ENCODE measurements at regions not wholly inside any gene's neighbourhood (a gene's known extent, or its start where the extent isn't known, plus 50 kb on each side); places are given as distances from the start of the nearest gene placed in this dataset.
"Not testable (repeated sequence)": the region's sequence is repeated elsewhere in the genome, so short reads cannot be mapped to it uniquely, and the experiment has no call there.

DNA sequence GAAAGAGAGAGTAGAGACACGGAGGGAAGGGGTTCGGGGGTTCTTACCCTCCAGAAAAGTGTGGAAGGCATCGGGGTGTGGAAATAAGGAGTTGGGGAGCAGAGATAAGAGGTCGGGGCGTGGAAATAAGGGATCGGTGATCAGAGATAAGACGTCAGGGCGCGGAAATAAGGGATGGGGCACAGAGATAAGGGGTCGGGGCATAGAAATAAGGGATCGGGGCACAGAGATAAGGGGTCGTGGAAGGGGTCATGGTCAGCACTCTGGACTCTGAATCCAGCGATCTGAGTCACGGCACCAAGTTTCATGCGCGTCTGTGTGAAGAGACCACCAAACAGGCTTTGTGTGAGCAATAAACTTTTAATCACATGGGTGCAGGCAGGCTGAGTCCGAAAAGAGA, 119.1 kb downstream of the PCDH10 start:
- no peaks in the 10 kb centered on the region for H3K9me3 ChIP-seq
- no peaks in the 10 kb centered on the region for H3K4me1 ChIP-seq
- H3K27ac ChIP-seq: no peak overlapping the region
- no peaks in the 10 kb centered on the region for H3K27me3 ChIP-seq
- H3K9ac ChIP-seq: no peak overlapping the region
- no peaks in the 10 kb centered on the region for H4K20me1 ChIP-seq
- TF ChIP-seq Cebpa-rat (IDR thresholded peaks at IDR 0.05): no peak
- no peak overlapping the region for H3K4me3 ChIP-seq
- no peak overlapping the region for H3K4me2 ChIP-seq
- no peaks in the 10 kb centered on the region for H3K36me3 ChIP-seq

GRCh38 chr4:133267506-133267905, 118.4 kb downstream of the PCDH10 start:
- not testable (repeated sequence) for H4K20me1 ChIP-seq, H3K4me2 ChIP-seq, H3K27me3 ChIP-seq, H3K4me1 ChIP-seq, H3K9ac ChIP-seq, H3K27ac ChIP-seq, H3K36me3 ChIP-seq, H3K4me3 ChIP-seq, H3K9me3 ChIP-seq

DNA sequence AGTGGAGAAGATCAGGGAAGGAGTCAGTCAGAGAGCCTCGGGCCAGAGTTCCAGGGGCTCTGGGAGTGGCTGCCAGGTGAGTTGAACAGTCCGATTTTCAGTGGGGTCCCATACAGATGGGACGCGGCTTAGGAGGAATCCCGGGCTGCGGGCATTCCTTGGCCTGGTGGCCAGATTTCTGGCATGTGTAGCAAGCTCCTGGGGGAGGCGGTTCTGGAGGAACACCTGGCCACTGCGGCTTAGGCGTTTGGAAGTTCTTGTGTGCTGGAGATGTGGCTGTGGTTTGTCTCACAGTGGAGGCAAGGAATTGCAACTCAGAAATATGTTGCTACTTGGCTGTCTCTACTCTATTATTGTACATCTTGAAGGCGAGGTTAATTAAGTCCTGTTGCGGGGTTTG, 117.9 kb downstream of the PCDH10 start:
- H4K20me1 ChIP-seq, H3K4me3 ChIP-seq, H3K36me3 ChIP-seq, H3K4me2 ChIP-seq, H3K9me3 ChIP-seq, H3K27me3 ChIP-seq, H3K4me1 ChIP-seq, H3K9ac ChIP-seq, H3K27ac ChIP-seq: not testable (repeated sequence)

- H3K9ac ChIP-seq, H3K36me3 ChIP-seq, H4K20me1 ChIP-seq, H3K27me3 ChIP-seq, H3K4me1 ChIP-seq, H3K4me3 ChIP-seq, H3K9me3 ChIP-seq, H3K27ac ChIP-seq, H3K4me2 ChIP-seq: not testable (repeated sequence)
These were observed 115.2 kb downstream of the PCDH10 start for GRCh38 chr4:133264251-133264650.

GRCh38 chr4:133263104-133263503, 114.0 kb downstream of the PCDH10 start:
- no peak overlapping the region for H3K4me2 ChIP-seq
- no peaks in the 10 kb centered on the region for H3K27me3 ChIP-seq
- H3K4me1 ChIP-seq: no peaks in the 10 kb centered on the region
- H3K9ac ChIP-seq: no peak overlapping the region
- H3K4me3 ChIP-seq: no peak overlapping the region
- no peaks in the 10 kb centered on the region for H4K20me1 ChIP-seq
- no peaks in the 10 kb centered on the region for H3K36me3 ChIP-seq
- no peak overlapping the region for H3K27ac ChIP-seq
- no peak for TF ChIP-seq Cebpa-rat (IDR thresholded peaks at IDR 0.05)
- H3K9me3 ChIP-seq: no peaks in the 10 kb centered on the region

GRCh38 chr4:133247861-133248260, 98.8 kb downstream of the PCDH10 start:
- no peaks in the 10 kb centered on the region for H3K27me3 ChIP-seq
- no peaks in the 10 kb centered on the region for H4K20me1 ChIP-seq
- no peaks in the 10 kb centered on the region for H3K9me3 ChIP-seq
- H3K4me1 ChIP-seq: no peaks in the 10 kb centered on the region
- H3K27ac ChIP-seq: no peak overlapping the region
- no peaks in the 10 kb centered on the region for H3K36me3 ChIP-seq
- H3K9ac ChIP-seq: no peak overlapping the region
- no peak overlapping the region for H3K4me2 ChIP-seq
- TF ChIP-seq Cebpa-rat (IDR thresholded peaks at IDR 0.05): no peak
- H3K4me3 ChIP-seq: no peak overlapping the region

GRCh38 chr4:133245226-133245625, 96.1 kb downstream of the PCDH10 start:
- no peaks in the 10 kb centered on the region for H3K36me3 ChIP-seq
- no peak for TF ChIP-seq Cebpa-rat (IDR thresholded peaks at IDR 0.05)
- no peaks in the 10 kb centered on the region for H3K4me1 ChIP-seq
- no peak overlapping the region for H3K27ac ChIP-seq
- H3K9ac ChIP-seq: no peak overlapping the region
- no peak overlapping the region for H3K4me2 ChIP-seq
- no peaks in the 10 kb centered on the region for H4K20me1 ChIP-seq
- peaks cover 6% of the 10 kb centered on the region; the same call in 1 of the 2 replicates for H3K9me3 ChIP-seq
- no peak overlapping the region for H3K4me3 ChIP-seq
- H3K27me3 ChIP-seq: no peaks in the 10 kb centered on the region

Measured in BLaER1 (cell line).